NCI-H1417 (cell line): ENCODE measurements at regions not wholly inside any gene's neighbourhood (a gene's known extent, or its start where the extent isn't known, plus 50 kb on each side); places are given as distances from the start of the nearest gene placed in this dataset.

Source experiments
- DNase-seq, 3 experiments: peaks; one replicate each; lab custom pipeline; 2025; lab: John Stamatoyannopoulos, UW

DNA sequence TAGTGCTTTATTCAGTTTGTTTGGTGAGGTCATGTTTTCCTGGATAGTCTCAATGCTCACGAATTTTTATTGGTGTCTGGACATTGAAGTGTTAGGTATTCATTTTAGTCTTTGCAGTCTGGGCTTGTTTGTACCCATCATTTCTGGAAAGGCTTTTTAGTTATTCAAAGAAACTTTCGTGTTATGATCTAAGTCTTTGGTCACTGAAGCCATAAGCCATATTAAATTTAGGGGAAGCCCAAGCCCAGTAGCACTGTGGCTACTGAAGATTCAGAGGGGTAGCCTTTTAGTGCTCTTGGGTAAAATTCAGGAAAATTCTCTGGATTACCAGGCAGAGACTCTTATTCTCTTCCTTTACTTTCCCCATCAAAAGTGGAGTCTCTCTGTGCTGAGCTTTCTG, 56.2 kb upstream of the PEX5L start:
- DNase-seq: no peak

DNA sequence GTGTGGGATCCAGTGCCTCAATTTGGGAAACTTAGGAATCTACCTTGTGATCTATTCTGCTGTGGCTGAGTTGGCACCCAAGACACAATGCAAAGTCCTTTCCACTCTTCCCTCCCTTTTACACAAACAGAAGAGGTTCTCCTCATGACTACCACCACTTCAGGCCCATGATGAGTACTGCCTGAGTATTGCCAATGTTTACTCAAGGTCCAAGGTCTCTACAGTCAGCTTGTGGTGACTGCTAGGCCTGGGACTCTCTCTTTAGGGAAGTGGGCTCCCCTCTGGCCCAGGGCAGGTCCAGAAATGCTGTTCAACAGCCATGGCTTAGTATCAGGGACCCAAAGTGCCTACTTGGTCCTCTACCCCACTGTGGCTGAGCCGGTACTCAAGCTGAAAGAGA, 56.8 kb upstream of the PEX5L start:
- no peak for DNase-seq

DNA sequence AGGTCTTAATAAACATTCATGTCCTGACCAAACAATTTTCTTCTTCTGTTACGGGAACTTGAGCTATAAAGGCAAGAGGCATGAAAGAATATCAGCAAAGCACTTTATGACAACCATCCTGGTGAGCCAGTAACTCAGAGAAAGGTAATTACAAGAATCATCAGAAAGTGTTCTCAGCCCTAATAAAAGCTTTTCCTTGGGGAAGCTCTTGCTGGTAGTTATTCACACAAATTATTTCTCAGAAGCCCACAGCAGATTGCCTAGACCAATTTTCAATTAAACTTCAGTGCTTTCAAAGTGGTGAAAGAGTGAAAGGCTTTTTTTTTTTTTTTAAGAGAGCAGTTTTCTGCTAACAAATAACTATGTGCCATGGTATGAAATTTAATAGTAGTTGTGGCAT, 60.9 kb upstream of the PEX5L start:
- DNase-seq: no peak

DNA sequence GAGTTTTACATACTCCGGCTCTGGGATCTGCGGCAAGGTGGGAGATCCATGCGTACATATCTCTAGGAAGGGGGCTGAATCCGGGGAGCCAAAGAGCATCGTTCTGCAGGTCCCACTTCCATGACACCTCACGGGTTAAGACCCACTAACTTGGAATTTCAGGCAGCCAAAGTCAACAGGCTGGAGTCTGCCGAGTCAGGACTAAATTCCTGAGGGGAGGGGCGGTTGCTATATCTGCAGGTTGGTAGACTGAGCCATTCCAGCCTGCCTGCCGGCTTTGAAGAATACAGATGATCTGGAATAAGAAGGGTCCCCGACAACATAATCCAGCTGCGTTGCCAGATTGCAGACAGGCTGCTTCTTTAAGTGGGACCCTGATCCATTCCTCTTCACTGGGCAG, 65.4 kb upstream of the PEX5L start:
- no peak for DNase-seq

DNA sequence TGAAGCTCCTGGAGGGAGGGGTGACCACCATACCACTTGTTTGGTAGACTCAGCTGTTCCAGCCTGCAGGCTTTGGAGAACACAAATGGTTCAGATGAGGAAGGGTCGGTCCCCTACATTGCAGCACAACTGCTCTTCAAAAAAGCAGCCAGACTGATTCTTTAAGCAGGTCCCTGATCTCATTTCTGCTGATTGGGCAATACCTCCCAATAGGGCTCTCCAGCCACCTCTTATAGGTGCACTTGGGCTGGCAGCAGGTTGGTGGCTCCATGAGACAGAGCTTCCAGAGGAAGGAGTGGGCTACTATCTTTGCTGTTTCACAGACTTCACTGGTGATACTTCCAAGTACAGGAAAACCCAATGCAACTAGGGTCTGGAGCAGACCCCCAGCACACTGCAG, 65.9 kb upstream of the PEX5L start:
- DNase-seq: no peak

DNA sequence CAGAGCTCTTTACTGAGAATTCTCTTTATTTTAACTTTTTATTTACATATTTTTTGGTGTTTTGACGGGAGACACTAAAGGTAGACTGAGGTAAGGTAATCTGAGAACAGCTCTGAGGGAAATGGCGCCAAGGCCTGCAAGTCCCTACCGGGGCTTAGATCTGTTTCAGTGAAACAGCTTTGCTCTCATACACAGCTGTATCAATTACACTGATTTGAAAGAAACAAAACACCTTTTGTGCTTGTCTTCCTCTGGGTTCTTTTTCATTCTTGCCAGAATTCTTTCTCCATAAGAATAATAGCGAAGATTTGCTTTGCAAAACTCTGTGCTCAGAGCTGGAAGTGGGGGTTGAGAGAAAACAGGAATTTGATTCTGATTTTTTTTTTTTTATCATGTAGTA, 79.5 kb upstream of the PEX5L start:
- no peak for DNase-seq

DNA sequence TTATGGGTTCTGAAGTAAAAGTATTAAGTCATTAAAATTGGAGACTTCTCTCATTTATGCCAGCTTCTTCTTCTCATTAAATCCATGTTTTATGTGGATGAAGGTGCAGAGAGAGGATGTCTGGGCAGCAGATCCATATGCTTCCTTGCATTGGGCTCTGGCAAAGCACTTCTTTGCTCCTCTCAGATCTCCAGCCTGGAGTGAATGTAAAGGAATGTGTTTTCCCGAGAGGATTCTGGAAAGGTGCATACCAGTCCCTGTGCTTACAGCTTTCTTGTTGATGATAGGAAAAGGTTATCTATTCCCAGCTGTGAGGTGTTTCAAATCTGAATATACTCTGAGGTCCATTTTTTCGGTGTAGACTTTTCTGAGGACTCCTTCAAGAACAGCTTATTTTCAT, 79.9 kb upstream of the PEX5L start:
- DNase-seq: no peak

DNA sequence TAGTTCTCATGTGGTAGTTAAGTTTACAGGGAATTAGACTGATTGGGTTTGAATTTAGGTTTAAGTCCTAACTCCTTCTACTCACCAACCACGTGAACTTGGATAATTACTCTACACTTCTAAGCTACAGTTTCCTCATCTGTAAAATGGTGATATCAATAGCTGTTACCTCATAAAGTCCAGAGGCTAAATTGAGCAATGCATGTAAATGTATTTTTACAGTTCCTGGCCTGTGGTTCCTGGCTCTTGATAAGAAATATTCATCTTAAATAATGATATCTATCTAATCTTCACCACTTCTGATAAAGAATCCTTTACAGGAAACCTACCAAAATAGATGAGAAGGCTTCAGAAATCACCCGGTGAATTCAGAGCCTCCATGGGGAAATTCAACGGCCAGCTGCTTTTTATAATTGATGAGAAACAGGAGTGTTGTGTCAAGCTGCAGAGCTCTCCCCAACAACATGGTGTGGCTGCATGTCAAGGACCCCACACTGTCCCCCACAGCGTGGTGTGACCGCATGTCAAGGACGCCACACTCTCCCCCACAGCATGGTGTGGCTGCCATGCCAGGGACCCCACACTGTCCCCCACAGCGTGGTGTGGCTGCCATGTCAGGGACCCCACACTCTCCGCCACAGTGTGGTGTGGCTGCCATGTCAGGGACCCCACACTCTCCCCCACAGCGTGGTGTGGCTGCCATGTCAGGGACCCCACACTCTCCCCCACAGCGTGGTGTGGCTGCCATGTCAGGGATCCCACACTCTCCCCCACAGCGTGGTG, 80.8 kb upstream of the PEX5L start:
- DNase-seq: no peak

DNA sequence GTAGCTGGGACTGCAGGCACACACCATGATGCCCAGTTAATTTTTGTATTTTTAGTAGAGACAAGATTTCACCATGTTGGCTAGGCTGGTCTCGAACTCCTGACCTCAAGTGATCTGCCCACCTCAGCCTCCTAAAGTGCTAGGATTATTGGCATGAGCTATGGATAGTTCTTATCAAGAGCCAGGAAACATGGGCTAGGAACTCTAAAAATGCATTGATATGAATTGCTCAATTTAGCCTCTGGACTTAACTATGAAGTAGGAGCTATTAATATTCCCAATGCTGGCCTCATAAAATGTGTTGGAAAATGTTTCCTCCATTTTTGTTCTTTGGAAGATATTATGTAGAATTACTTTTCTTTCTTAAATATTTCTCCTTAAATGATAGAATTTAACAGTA, 82.8 kb upstream of the PEX5L start:
- no peak for DNase-seq

DNA sequence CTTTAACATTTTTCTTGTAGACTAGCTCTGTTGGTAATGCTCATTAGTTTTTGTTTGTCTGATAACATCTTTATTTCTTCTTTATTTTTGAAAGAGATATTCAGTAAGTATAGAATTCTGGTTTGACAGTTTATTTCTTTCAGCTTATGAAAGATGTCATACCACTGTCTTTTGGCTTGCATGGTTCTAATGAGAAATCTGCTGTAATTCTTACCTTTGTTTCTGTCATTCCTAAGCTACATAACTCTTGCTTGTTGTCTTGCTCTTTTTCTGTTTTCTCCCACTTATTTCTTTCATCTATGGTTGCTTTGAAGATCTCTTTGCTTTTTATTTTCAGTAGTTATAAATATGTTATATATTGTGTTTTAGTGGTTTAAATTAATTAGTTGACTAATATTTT, 87.2 kb upstream of the PEX5L start:
- no peak for DNase-seq

DNA sequence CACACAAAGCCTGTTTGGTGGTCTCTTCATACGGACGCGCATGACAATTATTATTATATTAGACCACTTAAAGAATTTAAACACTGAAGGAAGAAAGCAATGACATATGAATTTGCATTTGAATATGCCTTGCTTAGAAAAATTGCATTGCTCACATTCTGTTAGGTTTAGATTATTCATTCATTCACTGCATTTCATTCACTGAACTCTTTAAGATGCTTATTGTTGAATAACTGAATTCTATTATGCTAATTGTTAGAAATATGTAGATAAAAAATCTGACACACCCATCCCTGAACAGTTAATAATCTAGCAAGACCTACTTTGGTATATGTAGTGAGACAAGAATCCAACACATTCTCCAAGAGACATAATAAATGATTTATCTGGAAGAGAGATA, 94.4 kb upstream of the PEX5L start:
- no peak for DNase-seq

DNA sequence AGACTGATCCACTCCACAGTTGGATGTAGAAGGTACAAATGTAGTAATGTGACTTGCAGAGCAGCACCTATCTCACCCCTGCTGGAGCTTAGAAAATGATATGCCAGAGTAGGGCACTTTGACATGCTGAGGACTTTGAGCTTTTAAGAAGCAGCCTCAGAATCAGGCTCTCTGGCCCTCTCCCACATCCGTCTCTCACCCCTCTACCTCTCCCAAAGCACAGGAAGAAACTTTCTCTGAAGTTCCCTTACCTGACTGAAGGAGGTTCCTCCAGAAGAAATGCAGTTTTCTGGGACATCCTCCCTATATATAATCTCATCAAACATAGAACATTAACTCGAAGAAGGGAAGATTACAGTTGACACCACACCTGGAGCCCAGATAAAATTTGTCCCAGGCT, 98.4 kb upstream of the PEX5L start:
- DNase-seq: no peak

DNA sequence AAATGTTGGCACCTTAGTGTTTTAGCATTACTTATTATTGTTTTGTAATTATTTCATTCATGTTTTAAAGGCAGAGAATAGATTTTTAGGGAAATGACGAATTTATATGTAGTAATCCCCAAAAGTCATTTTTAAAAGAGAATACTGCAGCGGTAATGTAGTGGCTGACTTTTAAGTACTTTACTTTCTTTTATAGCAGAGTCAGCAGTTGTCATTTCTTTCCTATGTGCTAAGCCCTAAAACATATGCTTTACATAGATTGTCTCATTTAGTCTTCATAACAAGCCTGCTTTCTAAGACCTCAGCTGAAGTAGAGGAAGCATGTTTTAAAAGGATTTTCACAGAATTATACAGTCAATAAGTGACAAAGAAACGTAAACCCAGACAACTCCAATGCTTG, 102.1 kb upstream of the PEX5L start:
- DNase-seq: no peak

DNA sequence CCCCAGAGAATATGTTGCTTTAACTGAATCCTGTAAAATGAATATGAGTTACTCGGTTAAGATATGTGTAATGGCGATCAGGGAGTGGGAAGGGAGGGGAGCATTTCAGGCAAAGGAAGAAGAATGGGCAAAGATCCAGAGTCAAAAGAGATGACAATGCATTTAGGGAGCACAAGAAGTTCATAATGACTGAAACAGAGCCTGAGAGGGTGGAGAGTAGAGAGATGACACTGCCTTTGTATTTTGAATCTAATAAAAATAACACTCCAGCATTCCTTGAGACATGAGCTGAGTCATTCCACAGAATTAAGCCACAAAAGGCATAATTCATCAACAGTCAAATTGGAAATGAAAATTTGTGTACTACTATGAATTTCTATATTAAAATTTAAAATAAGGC, 105.3 kb upstream of the PEX5L start:
- no peak for DNase-seq

DNA sequence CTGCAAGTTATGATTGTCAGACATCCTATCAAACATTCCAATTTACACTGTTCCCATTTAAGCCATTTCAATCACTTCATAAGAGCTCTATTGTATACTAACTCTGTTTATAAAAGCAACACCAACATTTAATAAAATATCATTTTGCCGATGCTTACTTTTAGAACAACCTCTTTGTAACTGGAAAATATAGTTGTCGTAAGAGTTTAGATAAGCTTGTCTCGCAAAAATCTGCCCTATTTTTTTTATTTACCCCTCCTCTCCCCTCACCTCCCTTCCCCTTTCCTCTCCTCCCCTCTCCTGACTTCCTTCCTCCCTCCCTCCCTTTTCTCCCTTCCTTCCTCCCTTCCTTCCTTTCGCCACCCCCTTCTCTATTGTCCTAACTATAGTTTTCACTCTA, 105.7 kb upstream of the PEX5L start:
- no peak for DNase-seq

DNA sequence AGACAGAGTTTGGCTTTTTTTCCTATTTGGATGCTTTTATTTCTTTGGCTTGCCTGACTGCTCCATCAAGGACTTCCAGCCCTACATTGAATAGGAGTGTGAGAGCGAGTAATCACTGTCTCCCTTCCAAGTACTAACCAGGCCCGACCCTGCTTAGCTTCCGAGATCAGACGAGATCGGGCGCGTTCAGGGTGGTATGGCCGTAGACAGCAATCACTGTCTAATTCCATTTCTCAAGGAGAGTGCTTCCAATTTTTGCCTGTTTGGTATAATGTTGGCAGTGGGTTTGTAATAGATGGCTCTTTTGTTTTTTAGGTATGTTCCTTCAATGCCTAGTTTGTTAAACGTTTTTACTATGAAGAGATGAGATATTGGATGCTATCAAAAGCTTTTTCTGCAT, 125.0 kb upstream of the PEX5L start:
- no peak for DNase-seq

DNA sequence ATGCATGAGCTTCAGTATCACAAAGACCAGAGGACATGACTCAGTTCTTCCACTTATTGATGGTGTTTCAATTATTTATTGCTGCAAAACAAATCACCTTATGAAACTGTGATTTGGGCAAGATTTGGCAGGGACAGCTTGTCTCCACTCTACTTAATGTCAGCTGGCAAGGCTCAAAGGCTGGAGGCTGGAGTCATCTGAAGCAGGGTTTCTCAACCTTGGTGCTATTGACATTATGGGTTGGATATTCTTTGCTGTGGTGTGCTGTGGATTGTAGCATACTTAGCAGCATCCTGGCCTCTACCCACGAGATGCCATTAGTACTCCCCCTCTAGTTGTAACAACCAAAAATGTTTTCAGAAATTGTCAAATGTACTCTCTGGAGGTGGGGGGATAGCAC, 138.8 kb upstream of the PEX5L start:
- DNase-seq: no peak

DNA sequence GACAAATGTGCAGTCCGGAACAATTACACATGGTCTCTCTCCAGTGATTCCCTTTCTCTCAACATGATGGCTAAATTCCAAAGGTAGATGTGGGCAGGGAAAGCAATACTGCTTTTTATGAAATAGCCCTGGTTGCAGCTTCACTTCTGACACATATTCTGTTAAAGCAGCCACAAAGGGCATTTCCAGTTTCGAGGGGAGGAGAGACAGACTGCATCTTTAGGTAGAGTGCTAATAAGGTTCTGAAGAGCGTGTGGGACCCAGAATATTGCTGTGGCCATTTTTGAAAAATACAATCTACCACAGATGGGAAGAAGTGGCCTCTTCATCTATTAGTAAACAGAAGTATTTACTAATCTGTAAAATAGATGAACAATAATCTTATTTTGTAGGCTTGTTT, 139.3 kb upstream of the PEX5L start:
- no peak for DNase-seq

DNA sequence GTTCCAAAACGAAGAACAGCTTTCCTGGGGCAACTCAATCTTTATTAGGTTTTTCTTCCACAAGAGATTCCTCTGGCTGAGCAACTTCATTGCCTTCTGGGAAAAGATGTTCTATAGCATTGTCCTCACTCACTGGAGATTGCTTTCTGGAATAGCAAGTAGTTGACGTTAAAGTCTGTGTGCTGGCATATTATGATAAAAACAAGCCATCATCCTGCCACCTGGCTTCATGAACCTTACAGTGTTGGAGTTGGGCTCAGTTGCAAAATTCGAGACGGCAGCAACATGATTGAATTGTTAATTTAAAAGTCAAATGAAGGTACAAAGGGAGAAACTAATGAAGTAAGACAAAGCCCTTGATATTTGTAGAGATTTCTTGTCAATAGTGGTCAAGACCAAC, 140.5 kb upstream of the PEX5L start:
- no peak for DNase-seq

DNA sequence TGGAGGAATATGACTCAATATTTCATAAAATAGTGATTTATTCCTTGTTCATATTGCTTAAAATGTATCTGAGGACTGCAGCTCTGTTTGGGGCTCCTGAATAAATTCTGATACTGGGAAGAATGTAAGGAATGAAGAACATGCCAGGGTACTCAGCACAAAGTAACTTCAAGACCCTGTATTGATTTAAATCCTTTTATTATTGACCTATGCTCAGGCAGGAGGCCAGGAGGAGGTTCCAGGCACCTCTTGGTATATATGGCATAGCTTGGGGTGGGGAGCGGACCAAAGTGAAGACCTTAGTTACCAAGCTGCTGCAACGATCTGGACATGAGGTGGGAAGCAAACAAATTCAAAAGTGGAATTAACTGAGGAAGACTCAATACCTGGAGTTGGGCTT, 142.8 kb upstream of the PEX5L start:
- DNase-seq: no peak

DNA sequence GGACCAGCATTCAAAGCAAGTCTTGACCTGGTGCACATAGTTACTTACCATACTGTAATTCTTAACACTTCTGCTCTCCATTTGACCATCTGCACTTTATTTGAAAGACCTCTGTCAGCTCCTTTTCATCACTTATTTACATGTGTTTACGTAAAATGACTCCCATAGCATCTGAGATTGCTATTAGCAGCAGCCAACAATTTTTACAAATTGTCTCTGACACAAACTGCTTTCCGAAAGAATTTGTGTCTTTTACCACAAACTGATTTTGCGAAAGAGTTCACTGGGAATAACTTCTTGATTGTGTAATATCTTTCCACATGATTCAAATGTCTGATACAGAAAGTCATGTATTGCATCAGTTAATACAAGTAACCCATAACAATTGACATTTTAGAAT, 144.1 kb upstream of the PEX5L start:
- no peak for DNase-seq

DNA sequence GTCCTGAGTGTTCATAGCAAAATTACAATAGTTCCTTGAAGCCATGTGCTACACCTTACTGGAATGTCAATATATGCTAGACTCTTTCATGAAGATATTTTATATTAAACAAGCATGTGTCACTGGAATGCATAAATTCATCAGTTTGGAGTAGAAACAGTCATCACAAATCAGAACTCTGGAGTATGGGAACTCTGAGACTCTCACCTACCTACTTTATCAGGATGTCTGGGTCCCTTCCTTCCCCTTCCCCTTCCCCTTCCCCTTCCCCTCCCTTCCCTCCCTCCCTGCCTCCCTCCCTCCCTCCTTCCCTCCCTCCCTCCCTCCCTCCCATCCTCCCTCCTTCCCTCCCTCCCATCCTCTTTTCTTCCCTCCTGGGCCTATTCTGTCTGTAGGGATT, 144.7 kb upstream of the PEX5L start:
- no peak for DNase-seq

DNA sequence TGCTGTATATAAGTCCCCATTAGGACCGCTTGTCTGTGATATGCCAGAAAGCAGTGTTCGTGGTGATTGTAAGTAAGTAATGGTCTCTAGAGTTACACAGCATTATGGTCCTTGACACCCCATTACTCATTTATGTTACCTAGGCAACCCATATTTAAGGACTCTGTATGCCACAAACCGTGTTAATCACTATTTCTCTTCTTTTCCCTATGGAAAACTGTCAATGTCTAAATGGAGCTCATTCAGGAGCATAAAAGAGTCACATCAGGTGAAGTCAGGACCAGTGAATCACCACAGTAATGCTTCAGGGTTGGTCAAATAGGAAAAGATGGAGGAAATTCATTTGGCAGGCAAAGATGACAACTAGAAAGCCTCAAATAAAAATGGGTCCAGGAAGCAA, 146.6 kb upstream of the PEX5L start:
- peak in 2 of 3 experiments; percentile 37 to 43 for DNase-seq

DNA sequence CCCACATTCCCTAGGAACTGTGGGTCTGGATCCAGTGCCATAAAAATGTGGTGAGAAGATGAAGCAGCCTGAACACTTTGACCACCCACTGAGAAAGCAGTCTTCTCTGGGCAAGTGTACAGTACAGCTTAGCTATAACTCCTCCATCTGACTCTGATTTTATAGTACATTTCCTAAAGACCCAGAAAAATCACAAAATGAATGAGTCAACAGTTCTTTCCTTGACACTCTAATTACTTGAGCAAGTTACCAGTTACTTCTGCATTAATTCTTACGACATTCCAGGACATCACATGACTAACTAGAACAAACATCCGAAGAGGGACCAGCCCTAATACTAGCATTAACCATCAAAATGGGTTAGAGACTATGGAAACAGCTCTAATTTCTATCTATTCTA, 148.1 kb upstream of the PEX5L start:
- no peak for DNase-seq

DNA sequence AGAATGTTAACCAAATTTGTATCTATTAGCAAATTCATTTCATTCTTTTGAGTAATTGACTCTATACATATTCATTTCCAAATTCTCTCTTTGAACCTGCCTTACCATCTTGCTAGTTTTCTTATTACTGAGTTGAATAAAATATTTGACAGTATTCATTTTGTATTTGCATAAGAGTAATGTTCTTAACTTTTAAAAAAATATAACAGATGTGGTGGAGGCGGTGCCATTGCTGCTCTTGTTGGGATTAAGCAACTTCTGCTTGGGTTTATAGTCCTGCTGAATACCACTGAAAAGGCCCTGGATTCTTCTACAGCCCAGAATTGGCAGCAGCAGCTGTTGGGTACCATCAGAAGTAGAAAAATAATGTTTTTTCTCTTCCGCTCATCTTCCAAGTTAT, 148.9 kb upstream of the PEX5L start:
- no peak for DNase-seq
